Forelimb muscle (tissue), 1 donor: ENCODE measurements at regions not wholly inside any gene's neighbourhood (a gene's known extent, or its start where the extent isn't known, plus 50 kb on each side); places are given as distances from the start of the nearest gene placed in this dataset.

Source experiments
- DNase-seq: peaks from one replicate; pipeline ENCODE4 v3.0.0-alpha.2; 2013; ENCODE audit warnings: low read depth

DNA sequence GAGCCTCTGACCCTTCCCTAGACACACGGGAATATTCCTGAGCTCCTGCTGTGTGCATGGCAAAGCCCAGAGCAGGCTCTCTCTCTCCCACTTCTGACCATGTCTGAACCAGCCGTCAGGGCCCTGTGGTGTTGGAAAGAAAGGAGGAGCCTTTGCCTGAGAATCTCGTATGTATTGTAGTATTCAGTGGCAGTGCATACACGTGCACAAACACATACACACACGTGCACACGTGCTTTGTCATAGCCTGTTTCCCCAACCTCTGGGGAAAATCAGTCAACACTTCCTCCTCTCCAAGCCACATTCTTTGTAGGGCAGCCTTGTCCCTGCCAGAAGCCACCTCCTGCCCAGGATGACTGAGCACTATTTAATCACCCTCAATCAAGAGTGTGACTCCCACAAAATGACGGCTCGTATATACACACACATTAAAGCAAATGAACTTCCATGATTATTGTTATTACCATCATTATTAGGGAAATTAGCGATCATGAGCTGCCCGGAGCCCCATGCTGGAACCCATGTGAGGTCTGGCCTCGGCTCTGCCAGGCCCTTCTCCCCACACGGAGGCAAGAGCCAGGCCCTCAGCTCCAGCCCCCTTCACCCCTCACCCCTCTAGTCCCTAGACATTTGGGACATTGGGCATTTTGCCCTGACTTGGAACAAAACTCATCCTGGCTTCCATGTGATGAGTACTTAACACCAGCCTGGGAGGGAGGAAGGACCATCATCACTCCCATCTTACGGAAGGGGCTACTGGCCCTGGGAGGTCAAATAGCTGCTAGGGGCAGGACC, 331.9 kb downstream of the NPHP4 start:
- no peak for DNase-seq

- no peak for DNase-seq
These were observed 332.6 kb downstream of the NPHP4 start for GRCh38 chr1:5659606-5660005.

DNA sequence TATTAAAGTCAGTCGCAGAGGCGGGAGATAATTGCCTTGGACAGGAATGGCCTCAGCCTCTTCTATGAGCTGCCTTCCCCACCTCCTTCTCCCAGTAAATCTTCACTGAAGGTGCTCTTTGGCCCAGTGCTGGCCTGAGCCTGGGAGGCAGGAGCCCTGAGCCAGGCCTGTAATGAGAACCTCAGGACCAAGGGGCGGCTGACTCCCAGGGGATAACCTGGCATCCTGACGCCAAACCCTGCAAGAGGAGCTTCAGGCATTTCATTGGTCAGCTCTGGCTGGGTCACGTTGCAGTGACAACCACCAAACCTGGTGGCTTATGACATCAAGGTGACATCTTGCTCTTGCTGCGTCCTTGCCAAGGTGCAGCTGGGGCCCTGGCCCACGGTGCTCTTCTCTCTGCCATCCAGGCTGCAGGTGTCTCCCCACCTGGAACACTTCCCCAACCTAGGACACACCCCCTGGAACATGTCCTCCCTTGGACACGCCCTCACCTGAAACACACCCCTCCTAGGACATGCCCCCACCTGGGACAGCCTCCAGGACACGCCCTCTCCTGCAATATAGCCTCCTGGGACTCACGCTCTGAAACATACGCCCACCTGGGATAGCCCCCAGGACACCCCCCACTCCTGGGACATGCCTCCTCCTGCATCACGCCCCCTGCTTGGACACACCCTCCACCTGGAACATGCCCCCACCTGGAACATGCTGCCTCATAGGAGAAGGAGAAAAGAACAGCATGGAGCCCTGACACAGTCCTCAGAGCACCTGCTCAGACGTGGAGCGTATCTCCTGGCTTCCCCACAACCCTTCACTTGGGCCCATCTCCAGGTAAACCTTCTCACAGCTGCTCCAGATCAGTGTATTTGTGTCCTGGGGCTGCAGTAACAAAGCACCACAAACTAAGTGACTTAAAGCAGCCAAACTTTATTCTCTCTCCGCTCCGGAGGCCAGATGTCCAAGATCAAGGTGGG, 333.6 kb downstream of the NPHP4 start:
- DNase-seq, result no peak

GRCh38 chr1:5651964-5652821, 340.0 kb downstream of the NPHP4 start:
- DNase-seq, result no peak

DNA sequence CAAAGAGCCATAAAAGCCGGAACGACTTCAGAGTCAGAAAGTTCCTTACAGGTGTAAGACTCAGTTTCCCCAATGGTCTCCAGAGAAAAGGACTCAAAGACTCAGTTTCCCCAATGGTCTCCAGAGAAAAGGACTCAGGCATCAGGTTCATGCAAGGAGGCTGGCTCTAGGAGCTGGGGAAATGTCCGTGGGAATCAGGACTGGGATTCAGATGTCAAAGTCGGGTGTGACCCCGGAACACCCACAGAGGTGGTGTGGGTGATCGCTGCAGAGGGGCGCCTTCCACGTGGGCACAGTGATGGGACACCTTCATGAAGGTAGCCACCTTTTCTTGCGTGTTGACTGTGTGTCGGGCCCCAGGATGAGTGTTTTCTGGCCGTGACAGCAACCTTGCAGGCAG, 340.8 kb downstream of the NPHP4 start:
- DNase-seq, result no peak

DNA sequence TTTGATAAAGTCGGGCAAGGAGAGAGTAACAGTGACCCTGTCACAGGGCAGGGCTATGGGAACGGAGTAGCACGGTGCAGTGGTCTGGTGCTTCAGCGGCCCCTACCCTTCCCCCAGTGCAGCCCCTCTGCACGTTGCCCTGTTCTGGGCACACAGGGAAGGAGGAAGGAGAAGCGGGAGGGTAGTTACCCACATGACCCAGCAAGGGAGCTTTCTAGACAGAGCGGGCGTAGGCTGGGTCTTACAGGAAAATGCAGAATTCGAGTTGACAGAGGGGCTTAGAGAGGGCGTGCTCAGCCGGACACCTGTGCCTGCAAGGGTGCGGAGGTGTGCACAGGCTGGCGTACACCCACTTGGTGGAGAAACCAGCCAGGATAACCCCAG, 341.2 kb downstream of the NPHP4 start:
- no peak for DNase-seq

GRCh38 chr1:5650283-5651026, 341.8 kb downstream of the NPHP4 start:
- DNase-seq, result no peak

GRCh38 chr1:5649795-5650194, 342.4 kb downstream of the NPHP4 start:
- no peak for DNase-seq

GRCh38 chr1:5649166-5649551, 343.1 kb downstream of the NPHP4 start:
- no peak for DNase-seq

DNA sequence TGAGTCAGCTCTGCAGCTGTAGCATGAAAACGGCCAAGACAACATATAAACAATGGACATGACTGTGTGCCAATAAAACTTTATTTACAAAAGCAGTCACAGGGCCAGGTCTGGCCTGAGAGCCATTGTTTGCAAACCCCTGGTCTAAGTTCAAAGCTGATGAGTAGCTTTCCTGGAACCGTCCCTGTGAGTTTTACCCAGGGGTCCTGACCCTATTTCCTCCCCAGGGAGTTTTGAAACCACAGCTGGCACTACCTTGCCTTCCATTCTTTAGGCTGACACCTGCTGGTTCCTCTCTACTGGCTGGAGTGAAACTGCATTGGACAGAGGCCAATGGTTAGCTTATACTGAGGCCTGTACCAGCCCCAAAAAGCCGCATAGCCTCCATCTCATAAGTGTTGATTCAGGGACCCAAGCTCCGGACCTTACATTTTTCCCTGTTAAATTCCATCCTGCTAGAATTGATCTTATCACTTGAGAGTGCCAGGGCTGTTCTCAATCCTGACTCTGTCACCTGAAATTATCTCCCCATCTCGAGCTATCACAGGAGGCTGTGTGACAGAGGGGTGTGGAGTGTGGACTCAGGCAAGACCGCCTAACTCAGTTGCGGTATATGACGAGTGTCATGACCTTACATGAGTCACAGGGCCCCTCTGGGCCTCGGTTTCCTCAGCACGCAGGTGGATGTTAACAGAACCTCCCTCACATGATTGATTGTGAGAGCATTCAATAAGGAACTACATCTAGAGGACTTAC, 343.6 kb downstream of the NPHP4 start:
- DNase-seq, result no peak

GRCh38 chr1:5647234-5647633, 345.0 kb downstream of the NPHP4 start:
- DNase-seq, result no peak

GRCh38 chr1:5646486-5647149, 345.6 kb downstream of the NPHP4 start:
- DNase-seq, result no peak

- DNase-seq, result no peak
These were observed 346.3 kb downstream of the NPHP4 start for GRCh38 chr1:5645929-5646328.

DNA sequence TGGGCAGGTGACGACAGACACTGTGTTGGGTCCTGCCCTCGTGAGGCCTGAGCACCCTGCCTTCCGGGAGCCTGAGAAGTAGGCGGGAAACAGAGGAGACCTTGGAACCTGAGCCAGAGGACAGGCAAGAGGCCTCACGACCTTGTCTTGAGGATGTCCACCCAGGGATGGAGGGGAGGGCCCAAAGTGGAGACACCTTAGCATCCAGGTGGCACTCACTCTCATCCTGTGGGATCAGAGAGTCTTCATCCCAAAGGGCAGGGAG, 347.2 kb downstream of the NPHP4 start:
- DNase-seq, result no peak

GRCh38 chr1:5644281-5645134, 347.7 kb downstream of the NPHP4 start:
- DNase-seq, result no peak

DNA sequence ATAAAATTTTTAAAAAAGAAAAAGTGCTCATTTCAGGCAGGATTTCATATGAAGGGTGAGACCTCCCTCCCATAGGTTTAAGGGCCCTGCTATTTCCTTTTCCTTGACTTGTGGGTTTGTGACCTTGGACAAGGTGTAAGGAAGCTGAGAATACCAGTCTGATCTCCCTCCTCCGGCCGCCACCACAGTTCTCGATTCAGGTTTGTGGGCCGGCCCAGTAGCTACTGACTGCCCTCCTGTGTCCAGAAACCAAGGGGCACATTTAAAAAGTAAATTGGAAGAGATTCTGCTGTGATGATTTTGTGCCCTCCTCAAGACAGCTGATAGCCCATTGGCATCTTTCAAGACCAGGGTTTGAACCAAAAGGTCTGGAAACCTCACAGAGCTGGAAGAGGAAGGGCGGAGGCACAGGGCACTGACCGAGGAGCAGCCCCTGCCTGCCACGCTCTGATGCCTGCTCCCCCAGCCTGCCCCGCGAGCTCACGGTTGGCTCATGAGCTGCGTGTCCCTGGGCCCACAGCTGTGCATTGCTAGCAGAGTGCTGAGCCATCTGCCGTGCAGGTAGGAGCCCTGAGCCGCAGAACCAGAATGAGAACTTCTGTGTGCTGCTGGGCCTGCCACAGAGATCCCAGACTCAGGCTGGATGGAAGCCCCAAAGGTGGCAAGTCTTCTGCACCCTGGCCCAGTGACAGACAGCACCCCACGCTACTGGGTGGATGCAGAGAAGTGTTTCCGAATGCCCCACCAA, 348.7 kb downstream of the NPHP4 start:
- no peak for DNase-seq

DNA sequence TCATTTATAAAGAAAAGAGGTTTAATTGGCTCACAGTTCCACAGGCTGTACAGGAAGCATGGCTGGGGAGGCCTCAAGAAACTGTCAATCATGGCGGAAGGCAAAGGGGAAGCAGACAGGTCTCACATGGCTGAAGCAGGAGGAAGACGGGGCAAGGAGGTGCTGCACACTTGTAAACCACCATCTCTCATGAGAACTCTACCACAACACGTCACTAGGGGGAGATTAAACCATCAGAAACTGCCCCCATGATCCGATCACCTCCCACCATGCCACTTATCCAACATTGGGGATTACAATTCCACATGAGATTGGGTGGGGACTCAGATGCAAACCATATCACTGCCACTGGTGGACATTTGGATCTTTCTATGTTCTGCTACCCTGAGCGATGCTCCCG, 351.4 kb downstream of the NPHP4 start:
- DNase-seq, result no peak

GRCh38 chr1:5639106-5639722, 353.0 kb downstream of the NPHP4 start:
- DNase-seq, result no peak
